ENCODE measurements at regions not wholly inside any gene's neighbourhood (a gene's known extent, or its start where the extent isn't known, plus 50 kb on each side); places are given as distances from the start of the nearest gene placed in this dataset.

GRCh38 chr13:59568306-59568705 lies 595.4 kb downstream of the DIAPH3 start:
- TF ChIP-seq REST (IDR thresholded peaks at IDR 0.05; ENCODE audit: insufficient read depth in 1 of 2, low read depth in 2 of 2, low read length in 2 of 2): no peak
- TF ChIP-seq SIN3A (IDR thresholded peaks at IDR 0.05; ENCODE audit: borderline replicate concordance, insufficient read depth, low read length): no peak
